Stimulated activated CD4-positive, alpha-beta T cell treated with anti-CD3 and anti-CD28 coated beads, Interleukin-2, amount 100 ng/mL, for 24 hours (primary cell): ENCODE measurements at regions not wholly inside any gene's neighbourhood (a gene's known extent, or its start where the extent isn't known, plus 50 kb on each side); places are given as distances from the start of the nearest gene placed in this dataset.
"Not testable (repeated sequence)": the region's sequence is repeated elsewhere in the genome, so short reads cannot be mapped to it uniquely, and the experiment has no call there.

Source experiments
- DNase-seq, 2 donors: peaks; one replicate each; pipeline ENCODE4 v3.0.0-alpha.2; 2020

- DNase-seq = not testable (repeated sequence)
These were observed 295.9 kb upstream of the SPATA31A3 start for GRCh38 chr9:67288117-67288735.

- not testable (repeated sequence) for DNase-seq
These were observed 291.9 kb upstream of the SPATA31A3 start for GRCh38 chr9:67284299-67284698.

- not testable (repeated sequence) for DNase-seq
These were observed 289.2 kb upstream of the SPATA31A3 start for GRCh38 chr9:67281574-67281973.

GRCh38 chr9:67269692-67270091 lies 277.3 kb upstream of the SPATA31A3 start:
- DNase-seq = not testable (repeated sequence)

GRCh38 chr9:67257894-67258293 lies 265.5 kb upstream of the SPATA31A3 start:
- DNase-seq = not testable (repeated sequence)

- not testable (repeated sequence) for DNase-seq
These were observed 256.6 kb upstream of the SPATA31A3 start for GRCh38 chr9:67248967-67249366.

GRCh38 chr9:67212073-67212472 lies 219.7 kb upstream of the SPATA31A3 start:
- DNase-seq = not testable (repeated sequence)

- not testable (repeated sequence) for DNase-seq
These were observed 218.5 kb upstream of the SPATA31A3 start for GRCh38 chr9:67210842-67211241.

GRCh38 chr9:67208831-67209437 lies 216.6 kb upstream of the SPATA31A3 start:
- DNase-seq = not testable (repeated sequence)

GRCh38 chr9:67196135-67196534 lies 203.8 kb upstream of the SPATA31A3 start:
- not testable (repeated sequence) for DNase-seq

GRCh38 chr9:67195357-67195756 lies 203.0 kb upstream of the SPATA31A3 start:
- not testable (repeated sequence) for DNase-seq

- not testable (repeated sequence) for DNase-seq
These were observed 186.8 kb upstream of the SPATA31A3 start for GRCh38 chr9:67179185-67179584.

- not testable (repeated sequence) for DNase-seq
These were observed 182.8 kb upstream of the SPATA31A3 start for GRCh38 chr9:67175167-67175566.

- not testable (repeated sequence) for DNase-seq
These were observed 179.4 kb upstream of the SPATA31A3 start for GRCh38 chr9:67171721-67172120.

- DNase-seq = not testable (repeated sequence)
These were observed 176.3 kb upstream of the SPATA31A3 start for GRCh38 chr9:67168530-67169157.

- DNase-seq = not testable (repeated sequence)
These were observed 174.0 kb upstream of the SPATA31A3 start for GRCh38 chr9:67166335-67166734.

GRCh38 chr9:67162827-67163226 lies 170.5 kb upstream of the SPATA31A3 start:
- DNase-seq = not testable (repeated sequence)

GRCh38 chr9:67155218-67155617 lies 162.9 kb upstream of the SPATA31A3 start:
- not testable (repeated sequence) for DNase-seq

GRCh38 chr9:67153501-67153900 lies 161.2 kb upstream of the SPATA31A3 start:
- DNase-seq = not testable (repeated sequence)

GRCh38 chr9:67142392-67143107 lies 150.2 kb upstream of the SPATA31A3 start:
- not testable (repeated sequence) for DNase-seq

GRCh38 chr9:67136376-67136775 lies 144.0 kb upstream of the SPATA31A3 start:
- not testable (repeated sequence) for DNase-seq

- DNase-seq = not testable (repeated sequence)
These were observed 140.8 kb upstream of the SPATA31A3 start for GRCh38 chr9:67133124-67133523.

- not testable (repeated sequence) for DNase-seq
These were observed 124.4 kb upstream of the SPATA31A3 start for GRCh38 chr9:67116761-67117160.
